ENCODE measurements at regions not wholly inside any gene's neighbourhood (a gene's known extent, or its start where the extent isn't known, plus 50 kb on each side); places are given as distances from the start of the nearest gene placed in this dataset.
A peak's percentile ranks its signal among the peaks of the same experiment; 100 is the strongest.
"Not testable (repeated sequence)": the region's sequence is repeated elsewhere in the genome, so short reads cannot be mapped to it uniquely, and the experiment has no call there.

DNA sequence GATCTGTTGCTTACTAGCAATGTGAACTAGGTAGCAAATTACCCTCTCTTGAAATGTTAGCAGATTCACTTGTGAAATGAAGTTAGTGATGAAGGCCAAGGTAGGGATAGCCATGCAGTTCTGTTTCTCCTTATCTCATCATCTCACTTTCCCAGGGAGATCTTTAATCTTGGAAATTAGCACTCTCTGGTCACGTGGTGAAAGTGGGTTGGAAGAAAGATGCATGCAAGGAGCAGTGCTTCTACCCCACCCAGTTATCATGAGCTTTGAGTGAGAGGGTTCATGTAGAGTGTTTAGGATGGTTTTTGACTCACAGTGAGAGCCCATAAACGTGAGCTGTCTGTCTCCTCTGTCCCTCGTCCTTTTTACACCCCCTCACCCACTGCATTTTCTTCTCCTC is 346.3 kb downstream of the QKI start:
- DNase-seq (ENCODE audit: low spot score): no peak

DNA sequence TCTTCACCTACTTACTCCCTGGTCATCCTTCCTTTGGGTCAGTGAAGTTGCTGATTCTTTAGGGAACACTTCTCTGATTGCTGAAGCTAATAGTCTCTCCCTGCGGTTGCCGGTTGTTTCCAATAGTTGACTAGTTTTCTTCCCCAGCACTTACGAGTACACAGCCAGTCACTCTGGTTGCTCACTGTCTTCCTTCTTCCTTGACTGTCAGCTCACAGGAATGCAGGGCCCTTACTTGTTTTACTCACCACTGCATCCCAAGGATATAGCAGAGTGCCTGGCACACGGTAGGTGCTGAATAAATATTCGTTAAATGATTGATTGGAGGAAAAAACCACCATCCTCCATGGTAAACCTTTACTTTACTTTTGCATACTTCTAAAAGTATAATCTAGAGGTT is 345.0 kb downstream of the QKI start:
- DNase-seq (ENCODE audit: low spot score): no peak

DNA sequence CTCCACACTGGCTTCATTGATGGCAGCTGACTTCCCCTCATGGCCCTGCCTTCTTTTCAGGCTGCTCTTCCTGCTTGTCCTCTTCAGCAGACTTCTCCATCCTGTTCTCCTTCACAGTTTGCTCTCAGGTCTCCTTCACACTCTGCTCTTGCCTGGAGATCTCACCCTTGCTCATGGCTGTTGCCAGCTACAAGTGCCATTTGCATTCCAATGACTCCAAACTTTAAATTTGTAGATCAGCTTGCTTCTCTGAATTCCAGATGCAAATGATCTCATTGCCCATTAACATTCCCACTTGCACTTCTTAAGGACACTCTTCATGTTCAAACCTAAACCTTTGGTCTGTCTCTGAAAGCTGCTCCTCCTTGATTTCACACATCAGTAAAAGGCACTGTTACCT is 343.0 kb downstream of the QKI start:
- DNase-seq (ENCODE audit: low spot score): no peak

DNA sequence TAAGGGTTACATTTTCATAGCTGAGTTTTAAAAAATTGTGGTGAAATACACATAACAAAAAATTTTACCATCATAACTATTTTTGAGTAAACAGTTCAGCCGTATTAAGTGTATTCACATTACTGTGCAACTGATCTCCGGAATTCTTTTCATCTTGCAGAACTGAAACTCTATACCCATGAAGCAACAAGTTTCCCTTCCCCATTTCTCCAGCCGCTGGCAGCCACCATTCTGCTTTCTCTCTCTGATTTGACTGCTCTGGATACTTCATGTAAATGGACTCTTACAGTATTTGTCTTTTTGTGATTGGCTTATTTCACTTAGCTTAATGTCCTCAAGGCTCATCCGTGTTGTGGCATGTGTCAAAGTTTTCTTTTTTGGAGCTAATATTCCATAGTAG is 341.6 kb downstream of the QKI start:
- DNase-seq (ENCODE audit: low spot score): no peak

DNA sequence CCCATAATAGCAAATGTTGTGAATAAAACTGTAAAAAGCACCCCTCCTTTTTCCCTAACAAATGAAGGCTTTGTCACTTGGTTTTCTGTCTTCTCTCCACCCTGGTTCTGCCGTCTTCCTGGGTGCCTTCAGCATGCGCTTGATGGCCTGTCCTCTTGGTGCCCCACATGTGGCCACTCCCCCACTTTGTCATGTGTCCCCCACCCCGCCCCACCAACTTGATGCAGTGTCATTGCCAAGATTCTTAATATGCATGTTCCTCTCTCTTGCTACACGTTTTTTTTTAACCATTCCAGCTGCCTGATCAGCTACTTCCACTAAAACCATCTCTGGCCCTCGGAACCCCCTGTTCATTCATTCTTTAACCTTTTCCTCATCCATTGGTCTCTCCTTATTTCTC is 340.3 kb downstream of the QKI start:
- DNase-seq (ENCODE audit: low spot score): no peak

DNA sequence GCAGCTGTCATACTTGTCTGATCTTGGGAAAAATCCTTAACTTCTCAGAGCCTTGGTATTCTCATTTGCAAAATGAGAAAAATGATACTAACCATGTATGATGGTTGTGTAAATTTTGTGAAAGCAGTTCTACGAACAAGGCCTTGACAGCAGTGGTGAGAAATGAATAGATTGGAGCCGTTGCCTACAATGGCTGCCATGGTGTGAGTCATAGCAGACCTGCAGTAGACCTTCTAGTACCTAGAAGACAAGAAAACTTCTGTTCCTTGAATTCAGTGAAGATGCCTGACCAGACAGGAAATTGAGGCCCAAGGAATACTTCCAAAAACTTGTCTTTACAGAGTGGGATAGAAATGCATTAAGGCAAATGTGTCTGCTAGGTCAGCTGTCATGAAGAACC is 338.9 kb downstream of the QKI start:
- DNase-seq (ENCODE audit: low spot score): no peak

DNA sequence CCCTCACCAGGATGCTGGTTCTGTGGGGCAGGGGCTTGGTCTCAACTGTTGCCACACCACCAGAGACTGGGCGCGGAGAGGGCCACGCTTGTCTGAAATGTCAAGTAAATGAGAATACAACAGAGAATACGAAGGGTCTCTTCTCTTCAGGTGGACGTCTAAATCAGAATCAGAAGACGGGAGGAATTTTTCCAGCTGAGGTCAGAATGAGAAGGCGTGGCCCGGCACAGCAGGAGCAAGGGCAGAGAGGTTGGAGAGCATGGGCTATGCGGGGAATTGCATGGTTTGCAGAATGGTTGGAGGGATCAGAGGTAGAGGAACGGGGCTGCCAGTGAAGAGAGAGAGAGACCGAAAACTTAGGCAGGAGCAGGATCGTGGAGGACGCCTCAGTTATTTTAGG is 337.9 kb downstream of the QKI start:
- no peak for DNase-seq (ENCODE audit: low spot score)

DNA sequence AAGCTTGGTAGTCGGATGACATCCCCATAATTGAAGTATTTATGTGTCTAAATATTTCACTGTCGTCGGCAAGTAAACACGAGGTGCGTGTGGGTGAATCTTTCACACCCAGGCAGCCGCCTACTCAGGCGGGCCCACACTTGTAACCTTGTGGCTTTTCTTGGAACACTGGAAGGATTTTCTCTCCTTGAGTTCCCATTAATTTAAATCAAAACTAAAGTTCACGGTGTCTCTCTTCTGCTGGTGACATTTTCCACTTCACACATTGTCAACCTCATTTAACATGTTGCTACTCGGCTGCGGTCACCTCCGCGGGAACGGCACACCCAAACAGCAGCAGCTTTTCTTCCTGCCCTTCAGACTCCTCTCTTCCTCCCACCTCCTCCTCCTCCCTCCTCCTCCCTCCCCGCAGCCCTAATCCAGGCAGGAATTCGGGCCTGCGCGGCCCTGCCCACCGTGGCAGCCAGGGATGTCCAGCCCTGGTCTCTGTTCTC is 336.6 kb downstream of the QKI start:
- no peak for DNase-seq (ENCODE audit: low spot score)

DNA sequence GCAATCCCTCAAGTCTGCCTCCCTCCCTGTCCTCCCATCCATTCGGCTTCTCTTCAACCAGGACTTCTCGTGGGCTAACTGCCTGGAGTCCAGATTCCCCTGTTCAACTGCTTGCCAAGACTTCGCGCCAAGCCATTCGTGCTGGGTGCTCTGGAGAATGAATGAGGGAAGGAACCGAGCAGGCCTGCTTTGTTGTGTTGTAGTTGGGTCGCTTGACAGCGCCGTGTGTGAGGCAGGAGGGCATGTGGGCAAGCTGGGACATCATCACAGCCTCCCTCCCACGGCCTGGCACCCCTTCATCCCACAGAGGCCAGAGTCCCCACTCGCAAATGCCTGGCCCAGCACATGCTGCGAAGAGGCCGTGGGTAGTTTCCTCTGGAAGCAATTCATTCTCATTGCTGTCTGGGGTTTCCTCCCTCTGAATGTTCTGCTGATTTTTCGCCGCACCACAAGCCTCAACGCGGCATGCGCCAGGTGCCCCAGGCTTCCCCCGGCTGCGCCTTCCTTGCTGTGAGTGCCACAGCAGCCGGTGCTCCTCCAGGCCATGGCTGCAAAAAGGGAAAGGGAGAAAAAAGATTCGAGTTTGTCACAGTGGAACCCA is 336.0 kb downstream of the QKI start:
- no peak for DNase-seq (ENCODE audit: low spot score)

DNA sequence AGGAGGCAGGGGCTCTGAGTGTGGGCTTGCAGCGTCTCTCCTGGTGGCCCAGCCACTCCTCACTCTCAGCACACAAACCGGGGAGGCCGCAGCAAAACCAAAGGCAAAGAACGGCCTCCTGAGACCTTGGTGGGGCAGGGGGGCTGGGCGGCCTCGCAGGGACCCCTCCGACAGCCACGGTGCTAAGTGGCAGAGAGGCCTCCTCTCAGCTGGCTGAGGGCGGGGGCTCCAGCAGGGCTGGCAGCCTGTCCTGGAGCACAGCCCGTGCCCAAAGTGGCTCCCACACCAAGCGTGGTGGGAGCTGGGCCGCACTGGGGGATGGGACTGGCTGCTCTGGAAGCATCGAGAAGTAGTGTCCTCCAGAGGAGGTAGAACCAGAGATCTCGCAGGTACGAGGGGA is 334.4 kb downstream of the QKI start:
- no peak for DNase-seq (ENCODE audit: low spot score)

DNA sequence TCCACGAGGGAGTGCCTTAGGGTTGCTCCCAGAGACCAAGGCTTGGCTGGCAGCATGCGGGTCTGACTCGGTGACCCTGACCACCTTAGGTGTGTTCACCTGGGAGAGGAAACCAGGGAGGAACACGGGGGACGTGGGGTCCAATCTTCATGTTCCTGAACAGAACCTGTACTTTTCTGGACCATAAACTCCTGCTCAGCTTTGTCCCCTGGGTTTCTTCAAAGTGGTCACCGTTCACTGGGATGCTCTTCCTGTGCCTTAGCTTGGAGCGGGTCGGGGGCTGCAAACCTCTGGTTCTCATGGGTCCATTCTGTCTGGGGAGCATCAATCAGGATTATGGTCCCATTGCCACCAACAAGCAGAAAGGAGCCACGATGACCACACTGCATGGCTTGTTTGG is 333.5 kb downstream of the QKI start:
- DNase-seq (ENCODE audit: low spot score): no peak

DNA sequence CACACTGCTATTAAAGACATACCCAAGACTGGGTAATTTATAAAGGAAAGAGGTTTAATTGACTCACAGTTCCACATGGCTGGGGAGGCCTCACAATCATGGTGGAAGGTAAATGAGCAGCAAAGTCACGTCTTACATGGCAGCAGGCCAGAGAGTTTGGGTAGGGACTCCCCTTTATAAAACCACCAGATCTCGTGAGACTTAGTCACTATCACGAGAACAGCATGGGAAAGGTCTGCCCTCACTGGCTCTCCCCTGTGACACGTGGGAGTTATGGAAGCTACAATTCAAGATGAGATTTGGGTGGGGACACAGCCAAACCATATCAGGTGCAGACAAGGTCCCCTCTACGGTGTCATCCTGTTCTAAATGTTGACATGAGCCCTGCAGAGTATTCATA is 332.5 kb downstream of the QKI start:
- DNase-seq (ENCODE audit: low spot score): not testable (repeated sequence)

DNA sequence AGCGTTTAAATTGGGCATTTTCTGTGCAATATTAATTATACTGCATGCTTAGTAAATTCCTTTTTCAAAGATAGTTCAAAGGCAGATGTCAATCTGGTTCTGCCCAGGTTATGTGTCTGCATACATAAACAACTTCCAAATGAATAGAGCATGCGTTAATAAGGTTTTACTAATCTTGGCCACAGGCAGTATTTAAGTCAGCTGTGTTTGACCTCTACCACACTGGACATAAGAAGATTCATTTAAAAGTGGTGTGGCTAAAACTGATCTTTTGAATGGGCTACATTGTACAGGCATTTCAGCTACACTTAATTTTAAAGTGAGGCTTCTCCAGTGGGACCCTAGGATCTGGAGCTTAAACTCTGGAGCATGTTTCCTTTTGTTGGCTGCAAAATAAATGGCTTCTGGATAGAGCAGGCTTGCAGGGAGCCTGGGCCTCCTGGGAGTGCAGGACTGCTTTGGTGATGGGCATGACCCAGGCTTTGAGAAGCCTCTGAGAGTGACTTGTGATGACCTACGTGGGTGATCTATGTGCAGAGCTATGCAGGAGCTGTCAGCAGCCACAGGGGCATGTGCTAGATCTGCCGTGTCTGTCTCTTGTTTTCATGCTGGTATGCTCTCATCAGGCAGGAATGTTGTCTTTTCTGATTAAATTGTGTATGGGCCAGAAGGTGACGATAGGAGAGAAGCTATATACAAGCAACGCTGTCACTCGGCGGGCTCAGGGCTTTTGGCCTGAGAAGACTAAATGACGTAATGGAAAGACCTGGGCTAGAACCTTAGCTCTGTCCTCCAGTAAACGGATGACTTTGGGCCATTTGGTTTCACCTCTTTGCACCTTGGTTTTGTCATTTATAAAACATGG is 331.2 kb downstream of the QKI start:
- peak; percentile 59 for DNase-seq (ENCODE audit: low spot score)

DNA sequence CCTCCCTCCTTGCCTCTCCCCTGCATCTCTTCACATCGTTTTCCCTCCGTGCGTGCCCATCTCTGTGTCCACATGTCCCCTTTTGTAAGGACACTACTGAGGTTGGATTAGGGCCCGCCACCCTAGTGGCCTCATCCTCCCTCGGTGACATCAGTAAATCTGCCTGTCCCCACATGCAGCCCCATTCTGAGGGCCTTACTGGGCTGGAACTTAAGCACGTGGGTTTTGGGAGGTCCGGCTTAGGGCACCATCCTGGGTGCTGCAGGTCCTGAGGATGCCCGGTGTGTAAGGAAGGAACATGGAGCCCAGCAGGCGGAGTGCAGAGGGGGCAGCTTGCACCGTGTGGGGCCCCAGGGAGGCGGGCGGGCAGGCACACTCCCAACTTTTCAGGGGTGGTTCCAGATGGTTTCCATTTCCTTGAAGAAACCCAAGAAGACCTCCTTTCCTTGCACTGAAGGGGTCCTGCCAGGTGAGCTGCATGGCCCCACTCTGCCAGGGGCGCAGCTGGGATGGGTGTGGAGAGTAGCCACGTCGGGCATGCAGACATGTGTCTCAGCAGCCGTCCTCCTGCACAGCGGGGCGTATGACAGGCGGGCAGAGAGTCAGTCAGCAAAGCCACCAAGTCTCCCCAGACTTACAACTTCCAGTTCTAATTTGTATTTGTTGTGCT is 329.9 kb downstream of the QKI start:
- DNase-seq (ENCODE audit: low spot score): no peak

DNA sequence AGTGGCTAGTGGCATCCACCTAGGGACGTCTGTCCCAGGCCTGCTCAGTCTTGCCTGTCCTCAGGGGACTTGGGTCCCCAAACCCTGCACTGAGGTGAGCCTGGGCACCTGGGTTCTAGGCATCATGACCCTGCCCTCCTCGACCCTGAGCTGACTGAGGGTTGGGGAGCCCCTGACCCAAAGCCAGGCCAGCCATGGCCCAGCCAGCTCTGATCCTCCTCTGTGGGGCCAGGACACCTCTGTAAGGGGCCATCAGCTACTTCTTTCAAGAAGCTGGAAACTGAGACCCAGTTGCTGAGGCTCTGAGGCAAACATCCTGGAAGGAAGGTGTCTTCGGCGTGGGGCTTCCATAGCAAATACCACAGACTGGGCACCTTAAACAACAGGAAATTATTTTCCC is 329.3 kb downstream of the QKI start:
- no peak for DNase-seq (ENCODE audit: low spot score)

DNA sequence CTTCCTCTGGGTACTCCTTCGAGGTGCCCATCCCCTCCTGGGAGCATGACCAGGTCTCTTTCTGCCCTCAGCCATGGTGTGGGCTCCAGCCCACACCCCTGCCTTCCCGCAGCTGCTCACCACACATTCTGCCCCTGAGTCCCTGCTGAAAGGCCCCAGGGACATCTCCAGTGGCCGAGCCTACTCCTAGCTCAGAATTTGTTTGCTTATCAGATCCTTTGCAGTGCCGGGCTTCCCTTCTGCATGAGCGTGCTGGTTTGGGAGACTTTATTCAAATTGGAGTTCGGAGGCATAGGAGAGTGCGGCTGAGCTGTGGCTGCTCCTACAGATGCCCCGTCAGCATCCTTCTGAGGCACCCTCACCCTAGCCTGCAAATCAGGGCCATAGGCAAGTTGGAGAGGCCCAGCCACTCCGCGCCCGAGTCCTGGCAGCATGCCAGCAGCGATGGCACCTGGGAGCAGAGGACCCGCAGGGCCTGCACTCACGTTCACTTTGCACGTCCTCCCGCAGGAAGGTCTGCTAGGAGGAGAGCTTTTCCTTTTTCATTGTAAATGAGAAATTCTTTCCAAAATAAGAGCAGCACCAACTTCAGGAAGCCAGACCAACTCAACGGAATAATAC is 327.3 kb downstream of the QKI start:
- no peak for DNase-seq (ENCODE audit: low spot score)

DNA sequence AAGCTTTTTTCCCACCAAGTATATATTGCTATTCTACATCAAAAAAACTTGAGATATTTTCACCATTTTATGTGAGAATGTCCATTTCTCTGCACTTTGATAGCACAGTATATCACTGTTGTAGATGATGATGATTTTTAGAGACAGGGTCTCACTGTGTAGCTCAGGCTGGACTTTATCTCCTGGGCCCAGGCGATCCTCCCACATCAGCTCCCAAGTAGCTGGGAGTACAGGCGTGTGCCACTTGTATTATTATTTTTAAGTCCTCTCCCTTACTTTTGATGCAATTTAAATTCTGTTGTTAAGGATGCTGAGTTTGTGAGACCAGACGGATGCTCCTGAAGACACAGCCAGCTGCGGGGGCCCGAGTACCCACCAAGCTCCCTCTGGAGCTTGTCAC is 326.8 kb downstream of the QKI start:
- no peak for DNase-seq (ENCODE audit: low spot score)

DNA sequence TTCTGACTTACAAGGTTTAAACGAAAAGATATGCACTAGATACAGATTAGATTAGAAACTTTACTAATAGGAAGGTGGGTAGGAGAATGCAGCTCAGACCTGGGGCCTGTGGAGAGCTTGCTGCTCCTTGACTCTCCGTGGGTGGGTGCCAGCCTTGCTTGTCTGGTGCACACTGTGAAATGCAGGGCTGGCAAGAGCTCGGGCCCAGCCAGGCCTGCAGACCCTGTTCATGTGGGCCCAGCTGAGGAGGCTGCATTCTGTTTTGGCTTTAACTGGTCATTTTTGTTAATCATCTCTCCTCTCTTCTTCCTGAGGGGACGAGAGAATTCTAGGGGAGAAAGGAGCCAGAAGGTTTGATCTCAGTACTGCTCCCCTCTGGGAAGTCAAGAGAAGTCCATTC is 325.4 kb downstream of the QKI start:
- DNase-seq (ENCODE audit: low spot score): no peak

DNA sequence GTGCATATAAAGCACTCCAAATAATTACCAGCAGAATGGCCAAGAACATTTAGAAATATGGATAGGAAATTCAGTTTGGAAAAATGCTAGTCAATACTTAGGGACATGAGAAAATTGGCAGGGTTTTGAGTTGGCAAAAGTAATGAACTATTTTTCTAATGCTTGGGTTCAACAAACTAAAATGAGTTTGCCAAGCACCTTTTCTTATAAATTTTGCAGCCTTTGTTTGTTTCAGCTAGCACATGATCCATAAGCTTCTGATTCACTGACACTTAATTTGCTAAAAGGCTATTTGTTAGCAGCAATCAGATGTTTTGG is 324.8 kb downstream of the QKI start:
- DNase-seq (ENCODE audit: low spot score): no peak

DNA sequence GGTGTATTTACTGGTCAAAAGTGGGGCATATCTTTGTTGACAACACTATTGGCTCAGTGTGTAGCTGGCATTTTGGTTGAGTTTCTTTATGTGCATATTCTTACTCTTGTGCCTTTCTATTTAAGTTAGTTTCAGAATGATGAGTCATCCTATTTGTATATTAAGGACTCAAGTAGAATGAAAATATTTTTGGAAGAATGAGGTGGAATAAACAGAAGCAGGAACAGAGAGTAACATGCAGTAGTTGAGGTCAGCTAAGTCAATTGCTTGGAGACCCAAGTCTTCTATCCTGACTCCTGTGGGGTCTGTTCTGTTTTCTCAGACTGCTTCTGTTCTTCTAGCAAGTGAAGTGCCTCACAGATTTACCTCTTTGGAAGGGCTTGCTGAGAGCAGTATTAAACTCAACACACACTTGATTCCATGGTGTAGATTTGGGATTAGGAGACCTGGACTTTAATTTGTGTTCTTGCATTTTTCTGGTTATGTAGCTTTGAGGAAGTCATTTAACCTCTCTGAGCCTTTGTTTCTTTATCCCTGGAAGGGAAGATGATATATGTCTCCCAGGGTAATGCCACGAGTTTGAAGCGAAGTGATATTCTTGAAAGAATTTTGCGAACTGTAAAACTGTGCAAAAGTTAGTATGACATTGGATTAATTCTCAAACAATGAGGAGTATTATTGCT is 324.3 kb downstream of the QKI start:
- DNase-seq (ENCODE audit: low spot score): no peak

DNA sequence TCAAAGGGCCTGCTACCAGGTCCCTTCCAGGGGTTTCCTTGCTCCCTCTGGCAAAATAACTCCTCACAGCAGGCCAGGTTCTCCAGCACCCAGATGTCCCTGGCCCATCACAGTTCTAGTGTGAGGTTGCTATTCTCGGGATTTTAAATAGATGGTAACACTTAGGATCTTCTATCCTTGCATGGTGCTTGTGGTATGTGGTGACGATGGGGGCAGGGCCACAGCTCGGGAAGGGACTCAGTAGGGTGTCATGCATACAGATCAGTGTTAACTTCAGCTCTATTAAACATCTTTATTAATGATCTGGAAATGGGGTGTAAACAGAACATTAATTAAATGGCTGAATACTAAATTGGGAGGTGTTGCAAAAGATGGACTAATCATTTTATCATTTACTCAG is 323.8 kb downstream of the QKI start:
- DNase-seq (ENCODE audit: low spot score): no peak

DNA sequence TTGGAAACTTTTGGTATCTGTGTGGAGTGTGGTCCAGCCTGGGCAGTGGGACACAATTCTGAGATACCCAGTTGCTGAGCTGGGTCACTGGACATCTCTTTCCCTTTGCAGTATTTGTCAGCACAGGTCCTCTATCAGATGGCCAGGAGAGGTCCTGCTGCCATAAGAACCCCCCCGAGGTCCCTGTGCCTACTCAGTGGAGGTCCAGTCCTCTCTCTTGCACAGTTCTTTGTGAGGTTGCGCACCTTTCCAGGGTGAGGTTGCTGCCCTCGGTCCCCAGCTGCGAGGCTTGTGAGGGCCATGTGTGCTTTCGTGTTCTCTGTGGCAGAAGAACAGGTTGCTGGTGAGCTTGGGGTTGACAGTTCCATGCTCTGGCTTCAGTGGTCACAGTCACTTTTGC is 320.6 kb downstream of the QKI start:
- no peak for DNase-seq (ENCODE audit: low spot score)

All from HuH-7.5 (cell line).